PFSK-1 (cell line): ENCODE measurements at regions not wholly inside any gene's neighbourhood (a gene's known extent, or its start where the extent isn't known, plus 50 kb on each side); places are given as distances from the start of the nearest gene placed in this dataset.

ENCODE experiments used
- FOXP2 ChIP-seq: optimal IDR thresholded peaks from 2 replicates; pipeline ENCODE3; 2011; ENCODE audit warnings: borderline replicate concordance, control low read depth, inconsistent platforms; ENCODE audit not compliant: insufficient read depth; ENCODE audit errors: extremely low read length, extremely low read depth
- POLR2AphosphoS5 ChIP-seq: IDR thresholded peaks from 2 replicates; pipeline ENCODE4 v1.6.1; 2012; ENCODE audit warnings: low read depth, mild to moderate bottlenecking, control low read depth, low read length, moderate library complexity
- REST ChIP-seq, 2 experiments: IDR thresholded peaks; 2 replicates each; pipeline versions ENCODE4 v1.6.1 to v1.8.0; 2011 to 2012; ENCODE audit warnings: low read depth in 2 of 2, low read length in 2 of 2, control low read depth in 1 of 2, inconsistent platforms in 1 of 2, mild to moderate bottlenecking in 1 of 2, moderate library complexity in 1 of 2; ENCODE audit not compliant: insufficient read depth in 1 of 2
- SIN3A ChIP-seq: IDR thresholded peaks from 2 replicates; pipeline ENCODE4 v1.6.1; 2012; ENCODE audit warnings: mild to moderate bottlenecking, low read length, moderate library complexity, borderline replicate concordance; ENCODE audit not compliant: insufficient read depth
- TAF1 ChIP-seq: IDR thresholded peaks from 2 replicates; pipeline ENCODE4 v1.6.1; 2012; ENCODE audit warnings: low read length, control low read depth, borderline replicate concordance; ENCODE audit not compliant: insufficient read depth

- TF ChIP-seq POLR2AphosphoS5 (no peak), TAF1 (no peak), SIN3A (no peak), REST (IDR thresholded peaks at IDR 0.05; ENCODE audit: insufficient read depth in 1 of 2, low read depth in 2 of 2, low read length in 2 of 2) (no peak), FOXP2 (no peak)
Measured at GRCh38 chr2:118321432-118322105, 233.3 kb downstream of the INSIG2 start.

DNA sequence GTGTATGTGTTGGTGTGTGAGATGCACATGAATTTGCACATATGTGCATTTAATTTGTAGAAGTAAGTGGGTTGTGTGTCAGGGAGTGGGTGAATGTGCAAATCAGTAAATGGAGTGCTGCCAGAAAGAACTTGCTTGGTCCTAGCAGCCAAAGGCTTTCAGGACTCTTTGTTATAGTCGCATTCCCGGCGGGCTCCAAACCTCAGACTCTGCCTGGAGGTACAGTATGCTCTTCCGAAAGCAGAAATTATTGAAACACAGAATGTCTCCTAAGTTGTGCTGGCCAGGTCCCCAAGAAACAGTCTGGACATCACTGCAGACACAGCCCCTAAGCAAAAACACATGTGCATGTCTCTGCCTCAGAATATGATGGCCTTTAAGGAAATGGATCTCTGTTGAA, 232.4 kb downstream of the INSIG2 start:
- TF ChIP-seq POLR2AphosphoS5 (no peak), REST (IDR thresholded peaks at IDR 0.05; ENCODE audit: insufficient read depth in 1 of 2, low read depth in 2 of 2, low read length in 2 of 2) (no peak), SIN3A (no peak), TAF1 (no peak), FOXP2 (no peak)

- TF ChIP-seq REST (IDR thresholded peaks at IDR 0.05; ENCODE audit: insufficient read depth in 1 of 2, low read depth in 2 of 2, low read length in 2 of 2) (no peak), TAF1 (no peak), SIN3A (no peak)
Measured at GRCh38 chr2:118320196-118320595, 231.9 kb downstream of the INSIG2 start.

DNA sequence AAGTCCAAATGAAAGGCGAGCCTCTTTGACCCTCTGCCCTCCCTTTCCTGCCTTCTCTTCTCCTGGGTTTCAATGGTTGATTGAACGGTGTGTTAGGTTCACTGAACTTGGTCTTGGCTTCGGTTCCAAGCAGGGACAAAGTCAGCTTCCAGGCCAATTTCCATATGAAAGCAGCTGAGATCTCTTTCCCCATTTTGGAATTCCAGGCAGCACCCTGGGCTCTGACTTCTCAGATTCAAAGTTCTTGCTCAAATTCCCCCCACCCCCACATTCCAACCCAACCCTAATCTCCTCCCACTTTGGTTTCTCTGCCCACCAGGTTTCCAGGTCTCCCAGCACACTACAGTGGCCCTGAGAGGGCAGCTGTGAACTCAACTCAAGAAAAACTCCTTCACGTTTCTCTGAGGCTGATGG, 231.0 kb downstream of the INSIG2 start:
- TF ChIP-seq TAF1 (no peak), REST (IDR thresholded peaks at IDR 0.05; ENCODE audit: insufficient read depth in 1 of 2, low read depth in 2 of 2, low read length in 2 of 2) (no peak), FOXP2 (no peak), SIN3A (no peak), POLR2AphosphoS5 (no peak)

GRCh38 chr2:118315606-118316005, 227.3 kb downstream of the INSIG2 start:
- TF ChIP-seq SIN3A: no peak
- no peak for TF ChIP-seq POLR2AphosphoS5
